Right atrium auricular region (tissue), 2 donors: ENCODE measurements at regions not wholly inside any gene's neighbourhood (a gene's known extent, or its start where the extent isn't known, plus 50 kb on each side); places are given as distances from the start of the nearest gene placed in this dataset.

Experiments used
- DNase-seq: peaks from one replicate; pipeline ENCODE4 v3.0.0-alpha.2; 2019; ENCODE audit warnings: low spot score
- H3K27ac ChIP-seq, 2 donors: fragments of 200-600 bp; sonication (generic); 1 replicate in 1 of 2; 2 replicates in 1 of 2; pipeline ENCODE4 v1.5.1; 2016 to 2019
- H3K27me3 ChIP-seq, 2 donors: fragments of 200-600 bp; sonication (generic); one replicate each; pipeline versions ENCODE4 v1.5.1 to v1.6.0; 2017 to 2019
- H3K36me3 ChIP-seq: fragments of 200-600 bp; sonication (generic); one replicate; pipeline ENCODE4 v1.5.1; 2016
- H3K4me1 ChIP-seq, 2 donors: fragments of 200-600 bp; sonication (generic); one replicate each; pipeline versions ENCODE4 v1.5.1 to v1.6.0; 2017 to 2019
- H3K4me3 ChIP-seq, 2 donors: fragments of 200-600 bp; sonication (generic); 1 replicate in 1 of 2; 2 replicates in 1 of 2; pipeline ENCODE4 v1.5.1; 2017 to 2019; ENCODE audit warnings: mild to moderate bottlenecking in 1 of 2, moderate library complexity in 1 of 2
- H3K9me3 ChIP-seq, 2 donors: fragments of 200-600 bp; sonication (generic); one replicate each; pipeline ENCODE4 v1.5.1; 2019
- TF ChIP-seq, protein P1 (sequence below), 2 donors: fragments of 200-600 bp; sonication (generic); IDR thresholded peaks; one replicate each; pipeline ENCODE4 v1.5.1; 2019; ENCODE audit warnings: antibody characterized with exemption in 2 of 2

GRCh38 chrX:121102101-121102500 lies 54.7 kb downstream of the GLUD2 start:
- no peaks in the 10 kb centered on the region for H3K36me3 ChIP-seq
- TF ChIP-seq, protein P1, sequence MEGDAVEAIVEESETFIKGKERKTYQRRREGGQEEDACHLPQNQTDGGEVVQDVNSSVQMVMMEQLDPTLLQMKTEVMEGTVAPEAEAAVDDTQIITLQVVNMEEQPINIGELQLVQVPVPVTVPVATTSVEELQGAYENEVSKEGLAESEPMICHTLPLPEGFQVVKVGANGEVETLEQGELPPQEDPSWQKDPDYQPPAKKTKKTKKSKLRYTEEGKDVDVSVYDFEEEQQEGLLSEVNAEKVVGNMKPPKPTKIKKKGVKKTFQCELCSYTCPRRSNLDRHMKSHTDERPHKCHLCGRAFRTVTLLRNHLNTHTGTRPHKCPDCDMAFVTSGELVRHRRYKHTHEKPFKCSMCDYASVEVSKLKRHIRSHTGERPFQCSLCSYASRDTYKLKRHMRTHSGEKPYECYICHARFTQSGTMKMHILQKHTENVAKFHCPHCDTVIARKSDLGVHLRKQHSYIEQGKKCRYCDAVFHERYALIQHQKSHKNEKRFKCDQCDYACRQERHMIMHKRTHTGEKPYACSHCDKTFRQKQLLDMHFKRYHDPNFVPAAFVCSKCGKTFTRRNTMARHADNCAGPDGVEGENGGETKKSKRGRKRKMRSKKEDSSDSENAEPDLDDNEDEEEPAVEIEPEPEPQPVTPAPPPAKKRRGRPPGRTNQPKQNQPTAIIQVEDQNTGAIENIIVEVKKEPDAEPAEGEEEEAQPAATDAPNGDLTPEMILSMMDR (IDR thresholded peaks at IDR 0.05) = no peak
- H3K9me3 ChIP-seq = no peaks in the 10 kb centered on the region

DNA sequence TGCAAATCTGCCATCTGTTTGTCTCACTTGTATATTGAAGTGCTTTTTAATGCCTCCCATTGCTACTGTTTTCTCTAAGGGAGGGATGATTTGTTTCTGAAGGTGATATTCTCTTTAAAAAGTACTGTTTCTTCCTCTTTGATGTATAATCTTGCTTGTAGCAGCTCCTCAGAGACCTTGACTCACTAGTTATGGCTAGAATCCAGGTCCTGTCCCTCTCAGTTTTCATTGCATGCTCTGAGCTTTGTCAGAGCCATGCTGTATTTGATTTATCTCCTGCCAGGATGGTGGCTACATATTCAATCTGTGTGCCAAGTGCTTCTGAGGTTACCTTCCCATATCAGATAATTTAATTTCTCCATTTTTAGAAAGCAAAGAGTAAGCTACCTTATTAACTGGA lies 56.0 kb downstream of the GLUD2 start:
- TF ChIP-seq, protein P1 (IDR thresholded peaks at IDR 0.05) = no peak
- no peak for DNase-seq
- H3K27me3 ChIP-seq = no peaks in the 10 kb centered on the region
- H3K4me1 ChIP-seq = no peaks in the 10 kb centered on the region
- no peak overlapping the region for H3K4me3 ChIP-seq
- H3K36me3 ChIP-seq = no peaks in the 10 kb centered on the region
- H3K9me3 ChIP-seq = no peaks in the 10 kb centered on the region
- H3K27ac ChIP-seq = no peak overlapping the region

More at GRCh38 chrX:121102101-121102500, 54.7 kb downstream of the GLUD2 start:
- Histone ChIP-seq H3K27me3 (no peaks in the 10 kb centered on the region), H3K4me3 (no peak overlapping the region), H3K27ac (no peak overlapping the region), H3K4me1 (no peaks in the 10 kb centered on the region)
- DNase-seq = no peak

DNA sequence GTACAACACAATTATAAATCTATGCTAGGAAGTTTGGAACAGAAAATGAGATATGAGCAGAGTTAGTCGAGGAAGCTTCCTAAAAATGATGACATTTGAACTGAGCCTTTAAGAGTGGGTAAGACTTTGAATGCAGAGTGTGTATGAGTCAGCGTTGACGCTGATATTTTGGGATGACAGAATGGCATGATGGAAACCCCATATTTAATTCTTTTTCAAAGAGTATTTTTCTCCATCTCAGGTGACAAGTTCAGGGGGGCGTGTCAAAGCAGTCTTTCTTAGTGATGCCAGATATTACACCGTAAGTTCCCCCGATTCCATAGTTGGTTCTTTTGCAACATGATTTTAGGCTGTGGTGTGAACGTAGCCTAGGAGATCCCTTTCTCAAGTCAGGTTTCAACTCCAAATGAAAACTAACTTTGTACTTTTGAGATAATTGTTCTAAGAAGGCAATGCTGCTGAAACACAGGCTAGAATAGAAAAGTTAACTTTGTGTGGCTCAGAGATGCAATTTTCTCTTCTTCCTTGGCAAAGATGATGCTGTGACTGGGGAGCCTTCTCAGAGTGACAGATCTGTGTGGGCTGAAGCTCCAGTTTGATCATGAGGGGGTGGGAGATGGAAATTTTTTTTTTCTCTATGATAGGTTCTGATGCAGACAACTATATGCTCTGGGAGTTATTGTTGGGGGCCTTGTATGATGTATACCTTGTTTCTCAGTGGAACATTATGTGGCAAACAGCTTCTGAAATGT lies 59.2 kb downstream of the GLUD2 start:
- Histone ChIP-seq H3K27me3 (no peaks in the 10 kb centered on the region), H3K4me1 (no peaks in the 10 kb centered on the region), H3K9me3 (peaks cover 0 to 8% of the 10 kb centered on the region in 2 donors), H3K36me3 (no peaks in the 10 kb centered on the region), H3K27ac (no peak overlapping the region), H3K4me3 (no peak overlapping the region)
- TF ChIP-seq, protein P1 (IDR thresholded peaks at IDR 0.05) = no peak
- no peak for DNase-seq

- Histone ChIP-seq H3K36me3 (no peaks in the 10 kb centered on the region), H3K27ac (no peak overlapping the region), H3K9me3 (peaks cover 0 to 8% of the 10 kb centered on the region in 2 donors), H3K4me3 (no peak overlapping the region), H3K27me3 (no peaks in the 10 kb centered on the region), H3K4me1 (no peaks in the 10 kb centered on the region)
- TF ChIP-seq, protein P1 (IDR thresholded peaks at IDR 0.05) = no peak
- DNase-seq = no peak
Observed at GRCh38 chrX:121109986-121110385, 62.6 kb downstream of the GLUD2 start.

- peaks cover 0 to 8% of the 10 kb centered on the region in 2 donors for H3K9me3 ChIP-seq
- H3K4me1 ChIP-seq = no peaks in the 10 kb centered on the region
- H3K27ac ChIP-seq = no peak overlapping the region
- no peaks in the 10 kb centered on the region for H3K36me3 ChIP-seq
- H3K27me3 ChIP-seq = no peaks in the 10 kb centered on the region
- no peak overlapping the region for H3K4me3 ChIP-seq
- TF ChIP-seq, protein P1 (IDR thresholded peaks at IDR 0.05) = no peak
- DNase-seq = no peak
Observed at GRCh38 chrX:121110536-121110935, 63.1 kb downstream of the GLUD2 start.

DNA sequence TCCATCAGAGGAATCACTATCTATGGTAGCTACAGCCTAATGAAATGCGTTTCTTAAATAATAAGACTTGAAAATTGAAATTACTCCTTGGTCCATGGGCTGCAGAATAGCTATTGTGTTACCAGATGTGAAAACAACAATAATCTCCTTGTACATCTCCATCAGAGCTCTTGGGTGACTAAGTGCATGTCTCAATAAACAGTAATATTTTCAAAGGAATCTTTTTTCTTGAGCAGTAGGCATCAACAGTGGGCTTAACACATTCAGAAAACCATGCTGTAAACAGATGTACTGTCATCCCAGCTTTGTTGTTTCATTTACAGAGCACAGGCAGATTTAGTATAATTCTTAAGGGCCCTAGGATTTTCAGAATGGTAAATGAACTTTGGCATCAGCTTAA lies 67.3 kb downstream of the GLUD2 start:
- no peak overlapping the region for H3K27ac ChIP-seq
- no peaks in the 10 kb centered on the region for H3K27me3 ChIP-seq
- peaks cover 0 to 8% of the 10 kb centered on the region in 2 donors for H3K9me3 ChIP-seq
- no peak overlapping the region for H3K4me3 ChIP-seq
- H3K36me3 ChIP-seq = no peaks in the 10 kb centered on the region
- no peaks in the 10 kb centered on the region for H3K4me1 ChIP-seq
- TF ChIP-seq, protein P1 (IDR thresholded peaks at IDR 0.05) = no peak
- DNase-seq = no peak
